ENCODE measurements at regions not wholly inside any gene's neighbourhood (a gene's known extent, or its start where the extent isn't known, plus 50 kb on each side); places are given as distances from the start of the nearest gene placed in this dataset.
"Not testable (repeated sequence)": the region's sequence is repeated elsewhere in the genome, so short reads cannot be mapped to it uniquely, and the experiment has no call there.

DNA sequence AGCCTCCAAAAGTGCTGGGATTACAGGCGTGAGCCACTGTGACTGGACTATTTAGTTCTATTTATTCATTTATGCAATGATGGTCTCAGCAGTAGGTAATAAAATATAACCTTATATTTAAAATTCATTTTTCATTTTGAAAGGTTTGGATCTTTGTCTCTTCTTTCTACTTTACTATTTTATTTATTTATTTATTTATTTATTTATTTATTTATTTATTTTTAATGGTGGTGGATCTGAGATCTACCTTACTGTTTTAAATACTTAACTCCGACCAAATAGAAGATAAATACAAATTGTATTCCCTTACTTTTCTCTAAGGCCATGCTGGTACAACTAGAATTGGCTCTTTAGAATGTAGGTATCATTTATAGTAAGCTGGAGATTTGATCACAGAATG lies 159.9 kb upstream of the NBPF19 start:
- H3K27me3 ChIP-seq (ENCODE audit: insufficient read depth, low read length); H3K4me3 ChIP-seq (ENCODE audit: insufficient read depth, low read length); H3K27ac ChIP-seq (ENCODE audit: low read depth, low read length); H3K9me3 ChIP-seq (ENCODE audit: low read depth, low read length); H2AFZ ChIP-seq (ENCODE audit: low read length); H4K20me1 ChIP-seq (ENCODE audit: insufficient read depth, low read length); H3K36me3 ChIP-seq (ENCODE audit: insufficient read depth, low read length); H3K4me1 ChIP-seq (ENCODE audit: insufficient read depth, low read length); DNase-seq (ENCODE audit: insufficient read length, low spot score, missing footprints); H3K79me2 ChIP-seq (ENCODE audit: insufficient read depth, low read length); H3K4me2 ChIP-seq (ENCODE audit: insufficient read depth, low read length): not testable (repeated sequence)

DNA sequence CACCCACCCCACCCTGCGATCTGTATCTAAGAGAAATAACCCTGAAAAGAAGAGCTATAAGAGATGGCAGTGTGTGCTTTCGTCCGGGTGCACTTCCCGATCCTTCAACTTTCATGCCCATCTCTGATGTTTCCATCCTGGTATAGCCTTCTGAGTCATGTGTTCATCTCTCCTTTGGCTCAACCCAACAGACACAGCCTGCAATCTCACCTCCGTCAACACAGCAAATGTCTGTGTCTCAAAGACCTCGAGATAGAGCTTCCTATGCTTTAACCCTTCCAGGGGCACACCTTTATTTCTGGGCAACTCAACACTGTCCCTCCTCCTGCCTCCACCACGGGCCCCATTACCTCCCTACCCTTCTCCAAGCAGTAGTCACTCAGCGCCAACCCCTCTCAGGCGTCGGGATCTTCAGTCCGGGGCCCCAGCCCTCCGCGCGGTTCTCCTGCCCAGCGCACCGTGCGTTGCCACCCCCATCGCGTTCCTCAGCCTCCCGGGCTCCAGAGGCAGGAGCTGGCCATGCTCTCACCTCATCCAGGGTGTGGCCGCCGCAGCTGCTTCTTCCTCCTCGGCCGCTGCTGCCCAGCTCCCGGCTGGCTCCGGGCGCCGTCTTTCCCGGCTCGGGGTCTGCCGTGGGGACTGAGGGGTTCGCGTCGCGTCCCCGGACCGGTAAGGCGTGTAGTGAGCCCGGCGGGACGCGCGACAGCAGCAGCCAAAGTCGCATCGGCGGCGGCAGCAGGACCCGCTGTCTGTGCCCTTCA lies 153.7 kb upstream of the NBPF19 start:
- not testable (repeated sequence) for H3K27ac ChIP-seq (ENCODE audit: low read depth, low read length); H3K4me3 ChIP-seq (ENCODE audit: insufficient read depth, low read length); H3K4me1 ChIP-seq (ENCODE audit: insufficient read depth, low read length); H3K79me2 ChIP-seq (ENCODE audit: insufficient read depth, low read length); H3K36me3 ChIP-seq (ENCODE audit: insufficient read depth, low read length); H4K20me1 ChIP-seq (ENCODE audit: insufficient read depth, low read length); DNase-seq (ENCODE audit: insufficient read length, low spot score, missing footprints); H3K4me2 ChIP-seq (ENCODE audit: insufficient read depth, low read length); H3K27me3 ChIP-seq (ENCODE audit: insufficient read depth, low read length); H3K9me3 ChIP-seq (ENCODE audit: low read depth, low read length); H2AFZ ChIP-seq (ENCODE audit: low read length)

DNA sequence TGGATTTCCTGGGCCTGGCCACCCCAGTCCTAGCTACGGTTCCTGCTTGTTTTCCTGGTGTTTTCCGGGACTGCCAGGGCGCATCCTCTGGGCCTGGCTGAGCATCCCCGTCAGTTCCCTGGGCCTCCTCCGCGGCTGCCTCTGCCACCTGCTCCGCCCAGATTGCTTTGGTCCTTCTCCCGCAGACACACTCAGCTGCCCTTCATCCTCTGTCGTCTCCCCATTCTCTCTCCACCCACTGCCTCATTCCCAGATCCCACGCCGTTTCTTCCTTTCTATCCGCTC lies 153.2 kb upstream of the NBPF19 start:
- H3K27ac ChIP-seq (ENCODE audit: low read depth, low read length); DNase-seq (ENCODE audit: insufficient read length, low spot score, missing footprints); H3K4me1 ChIP-seq (ENCODE audit: insufficient read depth, low read length); H2AFZ ChIP-seq (ENCODE audit: low read length); H4K20me1 ChIP-seq (ENCODE audit: insufficient read depth, low read length); H3K4me3 ChIP-seq (ENCODE audit: insufficient read depth, low read length); H3K4me2 ChIP-seq (ENCODE audit: insufficient read depth, low read length); H3K9me3 ChIP-seq (ENCODE audit: low read depth, low read length); H3K79me2 ChIP-seq (ENCODE audit: insufficient read depth, low read length); H3K36me3 ChIP-seq (ENCODE audit: insufficient read depth, low read length); H3K27me3 ChIP-seq (ENCODE audit: insufficient read depth, low read length): not testable (repeated sequence)

DNA sequence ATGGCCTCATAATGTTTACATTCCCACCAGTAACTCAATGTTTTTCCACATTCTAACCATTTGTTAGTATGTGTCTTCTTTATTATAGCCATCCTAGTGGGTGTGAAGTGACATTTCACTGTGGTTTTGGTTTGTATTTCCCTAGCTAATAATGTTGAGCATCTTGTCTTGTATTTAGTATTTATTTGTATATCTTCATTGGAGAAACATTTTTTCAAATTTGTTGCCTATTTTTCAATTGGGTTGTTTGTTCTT lies 144.8 kb upstream of the NBPF19 start:
- H3K27ac ChIP-seq (ENCODE audit: low read depth, low read length); H3K4me3 ChIP-seq (ENCODE audit: insufficient read depth, low read length); H3K9me3 ChIP-seq (ENCODE audit: low read depth, low read length); H3K27me3 ChIP-seq (ENCODE audit: insufficient read depth, low read length); H3K79me2 ChIP-seq (ENCODE audit: insufficient read depth, low read length); H2AFZ ChIP-seq (ENCODE audit: low read length); H3K4me1 ChIP-seq (ENCODE audit: insufficient read depth, low read length); H3K4me2 ChIP-seq (ENCODE audit: insufficient read depth, low read length); H3K36me3 ChIP-seq (ENCODE audit: insufficient read depth, low read length); H4K20me1 ChIP-seq (ENCODE audit: insufficient read depth, low read length); DNase-seq (ENCODE audit: insufficient read length, low spot score, missing footprints): not testable (repeated sequence)

DNA sequence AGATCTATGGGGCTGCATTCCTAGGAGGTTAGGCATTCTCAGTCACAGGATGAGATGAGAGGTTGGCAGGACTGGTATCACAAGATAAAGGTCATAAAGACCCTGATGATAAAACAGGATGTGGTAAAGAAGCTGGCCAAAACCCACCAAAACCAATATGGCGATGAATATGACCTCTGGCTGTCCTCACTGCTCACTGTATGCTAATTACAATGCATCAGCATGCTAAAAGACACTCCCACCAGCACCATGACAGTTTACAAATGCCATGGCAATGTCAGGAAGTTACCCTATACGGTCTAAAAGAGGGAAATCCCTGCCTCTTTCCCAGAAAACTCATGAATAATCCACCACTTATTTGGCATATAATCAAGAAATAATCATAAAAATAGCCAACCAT lies 138.8 kb upstream of the NBPF19 start:
- not testable (repeated sequence) for H4K20me1 ChIP-seq (ENCODE audit: insufficient read depth, low read length); DNase-seq (ENCODE audit: insufficient read length, low spot score, missing footprints); H3K4me1 ChIP-seq (ENCODE audit: insufficient read depth, low read length); H3K36me3 ChIP-seq (ENCODE audit: insufficient read depth, low read length); H3K9me3 ChIP-seq (ENCODE audit: low read depth, low read length); H3K79me2 ChIP-seq (ENCODE audit: insufficient read depth, low read length); H3K27ac ChIP-seq (ENCODE audit: low read depth, low read length); H2AFZ ChIP-seq (ENCODE audit: low read length); H3K4me3 ChIP-seq (ENCODE audit: insufficient read depth, low read length); H3K4me2 ChIP-seq (ENCODE audit: insufficient read depth, low read length); H3K27me3 ChIP-seq (ENCODE audit: insufficient read depth, low read length)

DNA sequence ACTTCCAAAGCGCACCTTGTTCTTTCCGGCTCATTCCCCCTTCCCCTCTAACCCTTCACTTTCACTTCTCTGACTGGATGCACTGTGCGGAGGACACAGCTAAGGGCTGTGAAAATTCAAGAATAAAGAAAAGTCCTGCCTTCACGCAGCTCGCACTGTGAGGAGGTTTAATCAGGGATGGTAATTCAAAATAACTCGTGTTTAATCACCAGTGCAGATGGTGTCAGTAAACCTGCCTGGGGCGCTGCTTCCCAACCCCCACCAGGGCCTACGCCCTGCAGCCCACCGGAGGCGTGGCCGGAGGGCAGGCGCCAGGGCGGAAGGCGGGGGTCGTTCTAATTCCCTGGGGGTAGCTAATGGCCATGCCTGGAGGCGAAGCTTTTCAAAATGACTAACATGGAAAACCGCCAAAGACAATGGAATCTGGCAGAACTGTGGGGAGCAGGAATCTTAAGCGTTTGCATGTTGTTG lies 136.6 kb upstream of the NBPF19 start:
- H3K4me3 ChIP-seq (ENCODE audit: insufficient read depth, low read length); H3K79me2 ChIP-seq (ENCODE audit: insufficient read depth, low read length); H2AFZ ChIP-seq (ENCODE audit: low read length); H3K4me1 ChIP-seq (ENCODE audit: insufficient read depth, low read length); H3K36me3 ChIP-seq (ENCODE audit: insufficient read depth, low read length); H3K27ac ChIP-seq (ENCODE audit: low read depth, low read length); H3K27me3 ChIP-seq (ENCODE audit: insufficient read depth, low read length); DNase-seq (ENCODE audit: insufficient read length, low spot score, missing footprints); H3K9me3 ChIP-seq (ENCODE audit: low read depth, low read length); H3K4me2 ChIP-seq (ENCODE audit: insufficient read depth, low read length); H4K20me1 ChIP-seq (ENCODE audit: insufficient read depth, low read length): not testable (repeated sequence)

DNA sequence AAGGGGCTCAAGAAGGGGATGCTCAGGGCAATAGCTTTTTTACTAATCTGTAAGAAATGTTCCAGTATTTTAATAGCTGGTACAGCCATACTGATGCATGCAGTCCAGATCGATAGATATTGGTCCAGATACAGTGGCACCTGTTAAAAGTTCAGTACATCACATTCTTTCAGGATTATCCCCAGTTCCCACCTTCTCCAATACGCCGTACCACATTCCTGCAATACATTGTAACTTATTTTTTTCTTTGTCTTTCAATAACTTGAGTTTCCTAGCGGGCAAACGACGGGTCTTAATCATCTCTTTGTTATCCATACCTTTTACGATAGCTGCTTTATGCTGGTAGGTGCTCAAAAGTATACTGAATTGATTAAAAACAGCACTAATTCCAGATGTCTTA lies 136.1 kb upstream of the NBPF19 start:
- not testable (repeated sequence) for H3K27ac ChIP-seq (ENCODE audit: low read depth, low read length); H3K27me3 ChIP-seq (ENCODE audit: insufficient read depth, low read length); H3K9me3 ChIP-seq (ENCODE audit: low read depth, low read length); H4K20me1 ChIP-seq (ENCODE audit: insufficient read depth, low read length); H3K4me1 ChIP-seq (ENCODE audit: insufficient read depth, low read length); DNase-seq (ENCODE audit: insufficient read length, low spot score, missing footprints); H3K4me2 ChIP-seq (ENCODE audit: insufficient read depth, low read length); H3K36me3 ChIP-seq (ENCODE audit: insufficient read depth, low read length); H3K79me2 ChIP-seq (ENCODE audit: insufficient read depth, low read length); H2AFZ ChIP-seq (ENCODE audit: low read length); H3K4me3 ChIP-seq (ENCODE audit: insufficient read depth, low read length)

DNA sequence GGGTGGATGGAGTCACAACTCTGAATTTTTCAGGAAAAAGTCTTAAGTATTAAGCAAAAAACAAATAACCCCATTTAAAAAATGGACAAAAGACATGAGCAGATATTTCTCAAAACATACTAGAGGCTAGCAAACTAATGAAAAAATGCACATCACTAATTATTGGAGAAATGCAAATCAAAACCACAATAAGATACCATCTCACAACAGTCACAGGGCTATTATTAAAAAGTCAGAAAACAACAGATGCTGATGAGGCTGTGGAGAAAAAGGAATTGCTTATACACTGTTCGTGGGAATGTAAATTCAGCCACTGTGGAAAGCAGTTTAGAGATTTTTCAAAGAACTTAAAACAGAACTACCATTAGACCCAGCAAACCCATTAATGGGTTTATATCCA lies 125.4 kb upstream of the NBPF19 start:
- not testable (repeated sequence) for H4K20me1 ChIP-seq (ENCODE audit: insufficient read depth, low read length); H3K4me1 ChIP-seq (ENCODE audit: insufficient read depth, low read length); H3K27me3 ChIP-seq (ENCODE audit: insufficient read depth, low read length); H3K9me3 ChIP-seq (ENCODE audit: low read depth, low read length); H3K27ac ChIP-seq (ENCODE audit: low read depth, low read length); H3K4me3 ChIP-seq (ENCODE audit: insufficient read depth, low read length); H3K4me2 ChIP-seq (ENCODE audit: insufficient read depth, low read length); H3K79me2 ChIP-seq (ENCODE audit: insufficient read depth, low read length); H3K36me3 ChIP-seq (ENCODE audit: insufficient read depth, low read length); DNase-seq (ENCODE audit: insufficient read length, low spot score, missing footprints); H2AFZ ChIP-seq (ENCODE audit: low read length)

DNA sequence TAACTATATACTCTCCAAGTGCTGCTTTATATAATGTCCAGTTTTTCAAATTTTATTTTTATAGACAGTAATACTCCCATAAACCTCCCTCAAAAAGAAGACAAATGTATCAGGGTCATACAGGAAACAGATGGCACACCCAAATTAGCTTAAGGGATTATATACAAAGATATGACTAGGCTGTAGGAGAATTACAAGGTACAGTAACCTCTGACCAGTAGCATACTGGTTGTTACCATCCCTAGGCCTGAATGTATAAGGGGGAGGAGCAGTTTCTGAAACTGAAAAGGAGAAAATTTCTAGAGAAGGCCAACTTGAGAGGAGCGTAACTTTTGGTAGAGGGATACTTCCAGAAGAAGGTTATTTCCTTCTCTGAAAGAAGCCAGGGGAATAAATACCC lies 122.6 kb upstream of the NBPF19 start:
- H3K9me3 ChIP-seq (ENCODE audit: low read depth, low read length); DNase-seq (ENCODE audit: insufficient read length, low spot score, missing footprints); H3K27ac ChIP-seq (ENCODE audit: low read depth, low read length); H3K4me3 ChIP-seq (ENCODE audit: insufficient read depth, low read length); H3K4me2 ChIP-seq (ENCODE audit: insufficient read depth, low read length); H3K36me3 ChIP-seq (ENCODE audit: insufficient read depth, low read length); H3K79me2 ChIP-seq (ENCODE audit: insufficient read depth, low read length); H4K20me1 ChIP-seq (ENCODE audit: insufficient read depth, low read length); H3K27me3 ChIP-seq (ENCODE audit: insufficient read depth, low read length); H3K4me1 ChIP-seq (ENCODE audit: insufficient read depth, low read length); H2AFZ ChIP-seq (ENCODE audit: low read length): not testable (repeated sequence)

All from osteoblast (primary cell).